GM11168 (cell line): ENCODE measurements at regions not wholly inside any gene's neighbourhood (a gene's known extent, or its start where the extent isn't known, plus 50 kb on each side); places are given as distances from the start of the nearest gene placed in this dataset.
"Not testable (repeated sequence)": the region's sequence is repeated elsewhere in the genome, so short reads cannot be mapped to it uniquely, and the experiment has no call there.

Source experiments
- in situ Hi-C: fragments of 300-500 bp; cut with MboI; formaldehyde crosslinking; loops from one replicate; pipeline ENCODE4 v1.12.0; 2022; ENCODE audit warnings: low sequenced_read_pairs; ENCODE audit not compliant: unreplicated experiment

GRCh38 chr22:23443905-23444304 is 136.2 kb downstream of the IGLL1 start:
- in situ Hi-C loops, result not testable (repeated sequence)

GRCh38 chr22:23439581-23439980 is 140.5 kb downstream of the IGLL1 start:
- in situ Hi-C loops, result not testable (repeated sequence)

GRCh38 chr22:23438216-23438615 is 141.9 kb downstream of the IGLL1 start:
- in situ Hi-C loops, result no loop called here

GRCh38 chr22:23437779-23438178 is 142.3 kb downstream of the IGLL1 start:
- in situ Hi-C loops, result no loop called here

- in situ Hi-C loops, result not testable (repeated sequence)
Measured at GRCh38 chr22:23437107-23437395, 143.0 kb downstream of the IGLL1 start.

- in situ Hi-C loops, result not testable (repeated sequence)
Measured at GRCh38 chr22:23436354-23437106, 143.6 kb downstream of the IGLL1 start.

- in situ Hi-C loops, result not testable (repeated sequence)
Measured at GRCh38 chr22:23435186-23435585, 144.9 kb downstream of the IGLL1 start.

GRCh38 chr22:23434198-23434830 is 145.8 kb downstream of the IGLL1 start:
- in situ Hi-C loops, result not testable (repeated sequence)

GRCh38 chr22:23433127-23434005 is 146.7 kb downstream of the IGLL1 start:
- in situ Hi-C loops, result not testable (repeated sequence)

- in situ Hi-C loops, result not testable (repeated sequence)
Measured at GRCh38 chr22:23432719-23433118, 147.4 kb downstream of the IGLL1 start.

- in situ Hi-C loops, result no loop called here
Measured at GRCh38 chr22:23431337-23432072, 148.6 kb downstream of the IGLL1 start.

GRCh38 chr22:23424551-23425068 is 155.5 kb downstream of the IGLL1 start:
- in situ Hi-C loops, result not testable (repeated sequence)

- in situ Hi-C loops, result no loop called here
Measured at GRCh38 chr22:23424031-23424430, 156.1 kb downstream of the IGLL1 start.

- in situ Hi-C loops, result not testable (repeated sequence)
Measured at GRCh38 chr22:23422281-23422680, 157.8 kb downstream of the IGLL1 start.

- in situ Hi-C loops, result not testable (repeated sequence)
Measured at GRCh38 chr22:23421300-23421699, 158.8 kb downstream of the IGLL1 start.

GRCh38 chr22:23419931-23420330 is 160.2 kb downstream of the IGLL1 start:
- in situ Hi-C loops, result no loop called here

GRCh38 chr22:23419171-23419570 is 160.9 kb downstream of the IGLL1 start:
- in situ Hi-C loops, result no loop called here

GRCh38 chr22:23418159-23418788 is 161.8 kb downstream of the IGLL1 start:
- in situ Hi-C loops, result no loop called here

- in situ Hi-C loops, result not testable (repeated sequence)
Measured at GRCh38 chr22:23417327-23417726, 162.8 kb downstream of the IGLL1 start.
